WERI-Rb-1 (cell line): ENCODE measurements at regions not wholly inside any gene's neighbourhood (a gene's known extent, or its start where the extent isn't known, plus 50 kb on each side); places are given as distances from the start of the nearest gene placed in this dataset.

ENCODE experiments used
- DNase-seq: peaks from one replicate; pipeline ENCODE4 v3.0.0-alpha.2; 2020
- H3K27ac ChIP-seq: fragments of 250-450 bp; sonication (Bioruptor Pico); 2 replicates; pipeline ENCODE4 v1.5.1; 2020; ENCODE audit warnings: mild to moderate bottlenecking, moderate library complexity
- H3K27me3 ChIP-seq: fragments of 250-450 bp; sonication (Bioruptor Pico); 2 replicates; pipeline ENCODE4 v1.5.1; 2021; ENCODE audit warnings: mild to moderate bottlenecking, low read depth, moderate library complexity; ENCODE audit not compliant: insufficient read depth, severe bottlenecking
- H3K36me3 ChIP-seq: fragments of 250-450 bp; sonication (Bioruptor Pico); 2 replicates; pipeline ENCODE4 v1.5.1; 2020; ENCODE audit warnings: mild to moderate bottlenecking, moderate library complexity
- H3K4me3 ChIP-seq: 2 replicates; pipeline ENCODE4 v1.5.1; 2011; ENCODE audit warnings: low read depth, mild to moderate bottlenecking, control low read depth, low read length
- H3K9me3 ChIP-seq: fragments of 250-450 bp; sonication (Bioruptor Pico); 2 replicates; pipeline ENCODE4 v1.5.1; 2021; ENCODE audit warnings: mild to moderate bottlenecking, moderate library complexity; ENCODE audit not compliant: severe bottlenecking
- TF ChIP-seq, protein P1 (sequence below): IDR thresholded peaks from 2 replicates; pipeline ENCODE4 v1.5.1; 2011; ENCODE audit warnings: low read depth, mild to moderate bottlenecking, control low read depth, inconsistent platforms, low read length

DNA sequence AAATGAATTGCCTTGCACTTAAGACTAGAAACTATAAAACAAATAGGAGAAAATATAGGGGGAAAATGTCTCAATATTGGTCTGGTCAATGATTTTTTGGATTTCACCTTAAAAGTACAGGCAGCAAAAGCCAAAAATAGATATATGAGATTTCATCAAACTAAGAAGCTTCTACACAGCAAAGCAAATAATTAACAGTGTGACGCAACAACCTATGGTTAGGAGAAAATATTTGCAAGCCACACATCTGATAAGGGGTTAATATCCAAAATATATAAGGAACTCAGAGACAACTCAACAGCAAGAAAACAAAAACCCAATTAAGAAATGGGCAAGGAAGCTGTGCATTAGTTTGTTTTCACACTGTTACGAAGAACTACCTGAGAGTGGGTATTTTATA is 89.1 kb downstream of the MAIP1 start:
- DNase-seq: no peak
- TF ChIP-seq, protein P1, sequence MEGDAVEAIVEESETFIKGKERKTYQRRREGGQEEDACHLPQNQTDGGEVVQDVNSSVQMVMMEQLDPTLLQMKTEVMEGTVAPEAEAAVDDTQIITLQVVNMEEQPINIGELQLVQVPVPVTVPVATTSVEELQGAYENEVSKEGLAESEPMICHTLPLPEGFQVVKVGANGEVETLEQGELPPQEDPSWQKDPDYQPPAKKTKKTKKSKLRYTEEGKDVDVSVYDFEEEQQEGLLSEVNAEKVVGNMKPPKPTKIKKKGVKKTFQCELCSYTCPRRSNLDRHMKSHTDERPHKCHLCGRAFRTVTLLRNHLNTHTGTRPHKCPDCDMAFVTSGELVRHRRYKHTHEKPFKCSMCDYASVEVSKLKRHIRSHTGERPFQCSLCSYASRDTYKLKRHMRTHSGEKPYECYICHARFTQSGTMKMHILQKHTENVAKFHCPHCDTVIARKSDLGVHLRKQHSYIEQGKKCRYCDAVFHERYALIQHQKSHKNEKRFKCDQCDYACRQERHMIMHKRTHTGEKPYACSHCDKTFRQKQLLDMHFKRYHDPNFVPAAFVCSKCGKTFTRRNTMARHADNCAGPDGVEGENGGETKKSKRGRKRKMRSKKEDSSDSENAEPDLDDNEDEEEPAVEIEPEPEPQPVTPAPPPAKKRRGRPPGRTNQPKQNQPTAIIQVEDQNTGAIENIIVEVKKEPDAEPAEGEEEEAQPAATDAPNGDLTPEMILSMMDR: no peak
- no peak overlapping the region for H3K4me3 ChIP-seq
- no peaks in the 10 kb centered on the region for H3K27me3 ChIP-seq
- H3K36me3 ChIP-seq: no peaks in the 10 kb centered on the region
- H3K9me3 ChIP-seq: peaks cover 15% of the 10 kb centered on the region
- H3K27ac ChIP-seq: no peak overlapping the region

DNA sequence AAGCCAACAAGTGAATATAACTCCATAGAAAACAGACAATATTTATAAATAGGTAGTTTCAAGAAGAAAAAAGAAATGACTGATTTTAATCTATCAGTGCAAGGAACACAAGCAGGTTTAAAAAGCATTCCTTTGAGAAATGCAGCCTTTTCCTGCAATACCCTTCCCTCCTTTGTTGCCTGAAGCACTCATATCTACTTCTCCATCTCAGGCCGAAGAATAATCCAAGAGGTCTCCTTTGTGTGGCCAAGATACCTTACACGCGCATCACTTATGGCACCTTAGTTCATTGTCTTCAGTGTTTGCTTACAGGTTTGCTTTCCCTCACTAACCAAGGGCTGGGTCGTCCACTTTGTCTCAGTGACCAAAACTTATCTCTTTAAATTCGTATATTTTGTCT is 93.0 kb downstream of the MAIP1 start:
- TF ChIP-seq, protein P1: no peak
- no peak overlapping the region for H3K27ac ChIP-seq

DNA sequence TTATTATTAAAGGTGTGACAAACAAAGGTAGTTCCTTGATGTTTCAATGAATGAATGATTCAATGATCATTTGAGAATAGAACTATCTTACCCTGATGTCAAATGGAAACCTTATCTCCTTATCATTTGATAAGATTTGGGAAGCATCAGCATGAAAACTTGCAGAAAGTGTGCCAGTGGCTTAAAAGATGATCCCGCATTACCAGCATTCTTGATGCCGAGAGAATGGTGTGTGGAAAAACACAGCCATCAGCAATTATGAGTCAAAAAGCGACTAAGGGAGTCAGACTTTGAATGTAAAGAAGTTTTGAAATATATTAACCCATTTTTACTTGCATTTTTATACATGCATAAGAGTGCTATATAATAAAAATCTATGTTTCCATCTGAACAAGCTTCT is 93.7 kb downstream of the MAIP1 start:
- Histone ChIP-seq H3K9me3 (peaks cover 15% of the 10 kb centered on the region), H3K36me3 (no peaks in the 10 kb centered on the region), H3K27ac (no peak overlapping the region), H3K27me3 (no peaks in the 10 kb centered on the region), H3K4me3 (no peak overlapping the region)
- DNase-seq: no peak
- TF ChIP-seq, protein P1: no peak

More for the DNA sequence above, 93.0 kb downstream of the MAIP1 start:
- H3K27me3 ChIP-seq: no peaks in the 10 kb centered on the region
- H3K36me3 ChIP-seq: no peaks in the 10 kb centered on the region
- DNase-seq: no peak
- H3K4me3 ChIP-seq: no peak overlapping the region
- H3K9me3 ChIP-seq: peaks cover 15% of the 10 kb centered on the region

DNA sequence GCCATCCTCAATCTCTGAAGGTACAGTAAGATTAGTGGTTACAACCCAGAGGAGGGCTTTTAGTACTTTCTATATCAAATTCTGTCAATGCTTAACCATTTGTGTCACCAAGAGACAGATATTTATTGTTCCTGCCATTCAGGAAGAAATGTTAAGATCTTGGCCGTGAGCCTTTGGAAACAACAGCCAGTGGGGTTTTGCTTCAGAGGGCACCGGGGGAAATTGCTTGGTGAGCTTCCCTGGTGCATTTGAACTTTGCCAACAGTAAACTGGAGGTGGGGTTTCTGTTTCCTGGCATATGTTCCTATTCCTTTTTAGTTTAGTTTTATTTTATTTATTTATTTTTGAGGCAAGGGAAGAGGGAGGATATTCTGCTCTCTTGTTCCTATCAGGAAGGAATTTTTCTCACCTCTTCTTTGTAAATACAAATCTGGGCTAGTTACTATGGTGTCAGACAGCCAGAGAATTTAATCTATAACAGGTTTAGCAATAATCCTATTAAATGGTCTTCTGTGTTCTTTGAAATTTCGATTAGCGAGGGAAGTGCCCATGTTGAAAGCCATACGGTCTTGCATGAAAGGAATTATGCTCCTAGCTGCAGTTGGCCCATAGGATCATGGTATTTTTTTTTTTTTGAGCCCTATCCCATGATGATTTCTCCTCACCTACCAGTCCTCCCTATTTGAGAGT is 95.7 kb downstream of the MAIP1 start:
- H3K27me3 ChIP-seq: no peaks in the 10 kb centered on the region
- H3K27ac ChIP-seq: peak overlapping the region; percentile 56
- DNase-seq: peak; percentile 58
- TF ChIP-seq, protein P1: no peak
- H3K9me3 ChIP-seq: peaks cover 3% of the 10 kb centered on the region
- peak overlapping the region; percentile 18 for H3K4me3 ChIP-seq
- H3K36me3 ChIP-seq: no peaks in the 10 kb centered on the region

DNA sequence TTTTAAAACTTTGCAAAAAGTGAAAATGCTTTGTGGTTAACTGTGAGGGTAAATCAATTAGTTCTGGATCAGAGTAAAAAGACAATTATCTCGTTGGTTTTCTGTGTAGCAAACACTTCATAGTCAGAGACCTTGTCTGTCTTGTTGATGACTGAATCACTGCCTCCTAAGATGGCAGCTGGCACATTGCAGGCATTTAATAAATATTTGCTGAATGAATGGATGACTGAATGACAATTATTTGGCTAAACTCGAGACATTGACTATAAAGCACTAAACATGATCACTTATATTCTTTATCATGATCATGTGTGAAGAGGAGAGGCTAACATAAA is 96.2 kb downstream of the MAIP1 start:
- peak overlapping the region; percentile 28; the same call in 1 of the 2 replicates for H3K27ac ChIP-seq
- TF ChIP-seq, protein P1: no peak
- peaks cover 4% of the 10 kb centered on the region for H3K9me3 ChIP-seq
- H3K4me3 ChIP-seq: no peak overlapping the region
- DNase-seq: no peak
- H3K36me3 ChIP-seq: no peaks in the 10 kb centered on the region
- H3K27me3 ChIP-seq: no peaks in the 10 kb centered on the region

DNA sequence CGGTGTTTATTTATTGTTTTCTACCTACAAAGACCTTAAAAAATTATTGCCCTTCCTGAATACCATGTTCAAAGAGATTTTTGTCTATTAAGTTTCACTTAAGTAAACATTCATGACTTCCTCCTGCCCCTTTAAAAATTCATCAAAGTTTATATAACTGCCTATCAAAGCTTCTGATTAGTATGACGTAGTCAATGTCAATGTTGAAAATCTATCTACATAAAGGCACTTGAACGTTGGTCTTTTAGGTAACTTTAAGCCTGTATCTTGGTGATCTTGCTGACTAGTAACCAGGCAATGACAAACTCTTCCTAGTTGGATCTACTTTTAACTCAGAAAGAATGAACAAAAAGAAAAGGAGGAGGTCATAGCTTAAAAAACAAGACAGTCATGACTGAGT is 97.2 kb downstream of the MAIP1 start:
- H3K27me3 ChIP-seq: no peaks in the 10 kb centered on the region
- TF ChIP-seq, protein P1: no peak
- no peak overlapping the region for H3K27ac ChIP-seq
- no peak overlapping the region for H3K4me3 ChIP-seq
- no peaks in the 10 kb centered on the region for H3K36me3 ChIP-seq
- H3K9me3 ChIP-seq: peaks cover 4% of the 10 kb centered on the region
- no peak for DNase-seq
